ENCODE measurements at regions not wholly inside any gene's neighbourhood (a gene's known extent, or its start where the extent isn't known, plus 50 kb on each side); places are given as distances from the start of the nearest gene placed in this dataset.

- 71% methylated on average over 3 of the region's 3 CpGs; no CpG with 5 or more reads in 1 of the 2 experiments for WGBS, 2 experiments (ENCODE audit: extremely low coverage in 1 of 2, insufficient coverage in 1 of 2, insufficient read length in 1 of 2, insufficient replicate concordance in 2 of 2, low coverage in 1 of 2, low lambda C conversion rate in 2 of 2, missing lambda C conversion rate in 1 of 2)
- FAIRE-seq (no peak), DNase-seq (ENCODE audit: low read depth in 1 of 2, low spot score in 2 of 2) (no peak)
- no peak overlapping the region for H3K4ac ChIP-seq (replicated peaks; ENCODE audit: insufficient read length, low read depth, low read length)
- H3K14ac ChIP-seq (ENCODE audit: insufficient read length), result no peak overlapping the region
- no peak overlapping the region for H3K9ac ChIP-seq (replicated peaks in 1 of 4; ENCODE audit: extremely low read depth in 1 of 4, low read depth in 3 of 4, low read length in 3 of 4)
- H3K4me1 ChIP-seq (replicated peaks in 1 of 4; ENCODE audit: control insufficient read depth in 3 of 4, insufficient read depth in 4 of 4, low read length in 3 of 4), result no peaks in the 10 kb centered on the region
- TF ChIP-seq RAD21 (IDR thresholded peaks at IDR 0.05 in 1 of 2, conservative IDR thresholded peaks at IDR 0.05 in 1 of 2; ENCODE audit: low read depth in 2 of 2, low read length in 2 of 2) (no peak), HDAC6 (IDR thresholded peaks at IDR 0.05; ENCODE audit: low read depth, low read length) (no peak), KDM5A (IDR thresholded peaks at IDR 0.05; ENCODE audit: low read length) (no peak), RNF2 (IDR thresholded peaks at IDR 0.05; ENCODE audit: borderline replicate concordance, low read depth, low read length, missing control alignments, poor library complexity, severe bottlenecking) (no peak), SIX5 (IDR thresholded peaks at IDR 0.05; ENCODE audit: low read depth, low read length) (no peak), TEAD4 (IDR thresholded peaks at IDR 0.05; ENCODE audit: low read depth, low read length) (no peak), RXRA (IDR thresholded peaks at IDR 0.05; ENCODE audit: insufficient read depth, low read depth, low read length) (no peak), CBX8 (IDR thresholded peaks at IDR 0.05; ENCODE audit: borderline replicate concordance, low read depth, low read length) (no peak), BACH1 (IDR thresholded peaks at IDR 0.05; ENCODE audit: low read length) (no peak)
- H4K5ac ChIP-seq (ENCODE audit: insufficient read length, low read depth, low read length), result no peak overlapping the region
- H3K36me3 ChIP-seq (ENCODE audit: control insufficient read depth in 2 of 4, insufficient read depth in 4 of 4, low read length in 3 of 4), result no peaks in the 10 kb centered on the region
- no peak overlapping the region for H4K91ac ChIP-seq (replicated peaks; ENCODE audit: insufficient read length, low read length)
- H3K23me2 ChIP-seq (ENCODE audit: low read depth, low read length), result no peaks in the 10 kb centered on the region
- no peak overlapping the region for H3K4me3 ChIP-seq (ENCODE audit: extremely low read depth in 1 of 4, insufficient read depth in 2 of 4, low read depth in 3 of 4, low read length in 4 of 4)
- no peak overlapping the region for H2BK5ac ChIP-seq (ENCODE audit: low read depth, low read length)
- H2BK12ac ChIP-seq (ENCODE audit: low read depth, low read length), result no peak overlapping the region
- H3K79me1 ChIP-seq (ENCODE audit: low read depth, low read length), result no peaks in the 10 kb centered on the region
- no peak overlapping the region for H3K27ac ChIP-seq (ENCODE audit: low read depth, low read length)
- H2BK20ac ChIP-seq (ENCODE audit: low read length), result no peak overlapping the region
- no peak overlapping the region for H2BK15ac ChIP-seq (ENCODE audit: low read length)
- no peak overlapping the region for H2AFZ ChIP-seq (ENCODE audit: low read length)
- H3K56ac ChIP-seq (replicated peaks; ENCODE audit: insufficient read length, low read depth, low read length), result no peak overlapping the region
- H3K9me3 ChIP-seq (ENCODE audit: insufficient read depth in 2 of 2, low read depth in 1 of 2, low read length in 1 of 2), result no peaks in the 10 kb centered on the region
- H3K79me2 ChIP-seq (ENCODE audit: control insufficient read depth in 1 of 2, insufficient read depth in 2 of 2, low read length in 2 of 2), result no peaks in the 10 kb centered on the region
- no peak overlapping the region for H2BK120ac ChIP-seq (replicated peaks; ENCODE audit: low read depth, low read length)
- CTCF ChIA-PET (ENCODE audit: partially characterized antibody), result interaction anchor here (0.6 kb wide), 1 partner anchor 29 kb away, joined by 3 read pairs; no protein-coding TSS in a partner anchor
- POLR2A ChIA-PET (ENCODE audit: partially characterized antibody), result no interaction called here
- no peak overlapping the region for H3K4me2 ChIP-seq (ENCODE audit: insufficient read depth in 1 of 2, low read depth in 2 of 2, low read length in 2 of 2)
- H2AK5ac ChIP-seq (ENCODE audit: low read depth, low read length), result no peak overlapping the region
- no peaks in the 10 kb centered on the region for H3K27me3 ChIP-seq (replicated peaks in 1 of 4; ENCODE audit: control insufficient read depth in 3 of 4, extremely low read depth in 1 of 4, insufficient read depth in 3 of 4, low read length in 3 of 4)
- no peak overlapping the region for H4K8ac ChIP-seq (ENCODE audit: extremely low read depth, insufficient read depth, low read length)
- no peak overlapping the region for H3K18ac ChIP-seq (ENCODE audit: extremely low read depth, low read length)
- no peaks in the 10 kb centered on the region for H4K20me1 ChIP-seq (replicated peaks in 1 of 2; ENCODE audit: control insufficient read depth in 1 of 2, insufficient read depth in 2 of 2, low read length in 2 of 2)
- H3K23ac ChIP-seq (ENCODE audit: insufficient read length), result no peak overlapping the region
Measured at GRCh38 chrX:143298663-143299241, 218.5 kb downstream of the SPANXN3 start.

Measured in H1 (cell line).